SIG-M5 treated with dmso at 0.1 percent for 504 hours (cell line): ENCODE measurements at regions not wholly inside any gene's neighbourhood (a gene's known extent, or its start where the extent isn't known, plus 50 kb on each side); places are given as distances from the start of the nearest gene placed in this dataset.
A peak's percentile ranks its signal among the peaks of the same experiment; 100 is the strongest.
"Not testable (repeated sequence)": the region's sequence is repeated elsewhere in the genome, so short reads cannot be mapped to it uniquely, and the experiment has no call there.

ENCODE experiments used
- DNase-seq: peaks from one replicate; lab custom pipeline; 2025; ENCODE audit not compliant: unreplicated experiment; lab: John Stamatoyannopoulos, UW

DNA sequence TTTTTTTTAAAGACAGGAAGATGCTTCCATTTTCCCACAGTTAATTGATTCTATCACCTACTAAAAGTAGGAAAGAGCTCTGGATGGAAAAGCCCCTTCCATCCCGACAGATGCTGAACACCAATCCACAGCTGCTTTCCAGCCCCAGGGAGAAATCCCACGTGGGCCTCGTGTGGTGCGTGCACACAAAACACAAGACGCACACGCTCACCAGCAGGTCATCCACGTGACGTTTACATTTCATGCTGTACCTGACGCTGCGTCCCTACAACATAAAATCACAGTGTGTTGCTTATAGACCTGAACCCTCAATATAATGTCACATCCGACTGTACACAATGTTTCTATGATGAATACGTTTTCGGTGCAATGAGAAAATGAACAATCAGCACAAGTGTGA, 50.2 kb upstream of the DACT2 start:
- no peak for DNase-seq

DNA sequence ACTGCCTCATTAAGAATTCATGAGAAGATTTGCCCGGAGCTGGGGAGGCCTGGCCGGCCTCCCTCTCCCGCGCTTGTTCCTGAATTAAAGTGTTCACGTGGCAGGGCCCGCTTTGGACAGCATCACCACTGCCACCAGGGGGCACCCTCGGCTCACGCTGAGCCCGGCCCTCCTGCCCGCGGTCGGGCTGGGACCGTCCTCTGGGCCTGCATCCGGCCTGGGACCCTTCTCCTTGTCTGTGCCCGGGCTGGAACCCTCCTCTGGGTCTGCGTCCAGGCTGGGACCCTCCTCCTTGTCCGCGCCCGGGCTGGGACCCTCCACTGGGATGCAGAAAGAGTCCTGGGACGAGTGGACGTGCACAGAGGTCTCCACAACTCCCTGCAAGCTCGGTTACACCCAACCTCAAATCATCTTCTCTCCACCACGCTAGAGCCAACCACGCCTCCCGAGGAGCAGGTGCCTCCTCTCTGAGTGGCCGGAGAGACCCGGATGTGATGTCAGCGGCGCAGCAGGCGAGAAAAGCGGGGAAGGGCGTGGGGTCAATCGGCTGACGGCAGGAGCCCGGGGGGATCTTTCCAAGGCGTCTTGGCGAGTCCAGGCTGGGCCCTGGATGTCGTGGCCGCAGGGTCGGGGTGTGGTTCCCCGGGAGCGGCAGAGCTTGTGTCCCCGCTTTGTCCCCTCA, 50.9 kb upstream of the DACT2 start:
- peak; percentile 7 for DNase-seq

DNA sequence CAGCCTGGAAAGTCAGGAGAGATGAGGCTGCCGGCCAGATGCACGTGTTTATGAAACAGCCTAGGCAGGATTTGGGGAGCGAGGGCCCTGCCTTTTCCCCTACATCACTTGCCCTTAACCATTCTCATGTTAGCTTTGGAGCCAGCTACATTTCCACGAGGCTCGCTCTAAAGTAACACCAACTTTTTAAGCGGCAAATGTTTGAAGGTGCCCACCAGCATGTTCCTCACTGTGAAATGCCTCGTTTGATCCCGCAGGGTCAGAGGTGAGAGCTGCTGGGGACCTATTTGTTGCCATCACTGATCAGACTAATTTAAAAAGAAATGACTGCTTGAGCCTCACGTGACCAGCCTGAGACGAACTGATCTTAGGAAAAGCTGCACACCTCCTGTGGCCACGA, 51.6 kb upstream of the DACT2 start:
- no peak for DNase-seq

DNA sequence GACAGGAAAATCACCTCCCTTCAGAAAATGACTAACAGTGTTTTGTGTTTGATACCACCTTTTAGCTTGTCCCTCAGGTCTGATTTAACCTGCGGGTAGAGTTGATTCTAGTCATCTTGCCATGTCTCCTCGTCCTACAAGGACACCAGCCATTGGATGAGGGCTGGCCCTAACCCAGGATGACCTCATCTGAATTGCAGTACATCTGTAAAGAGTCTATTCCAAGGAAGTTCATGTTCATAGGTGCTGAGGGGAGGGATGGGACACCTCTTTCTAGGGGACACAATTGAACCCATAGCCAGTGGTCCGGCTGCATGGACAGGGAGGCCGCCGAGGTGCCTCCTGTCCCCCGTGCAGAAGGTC, 52.0 kb upstream of the DACT2 start:
- DNase-seq: no peak

DNA sequence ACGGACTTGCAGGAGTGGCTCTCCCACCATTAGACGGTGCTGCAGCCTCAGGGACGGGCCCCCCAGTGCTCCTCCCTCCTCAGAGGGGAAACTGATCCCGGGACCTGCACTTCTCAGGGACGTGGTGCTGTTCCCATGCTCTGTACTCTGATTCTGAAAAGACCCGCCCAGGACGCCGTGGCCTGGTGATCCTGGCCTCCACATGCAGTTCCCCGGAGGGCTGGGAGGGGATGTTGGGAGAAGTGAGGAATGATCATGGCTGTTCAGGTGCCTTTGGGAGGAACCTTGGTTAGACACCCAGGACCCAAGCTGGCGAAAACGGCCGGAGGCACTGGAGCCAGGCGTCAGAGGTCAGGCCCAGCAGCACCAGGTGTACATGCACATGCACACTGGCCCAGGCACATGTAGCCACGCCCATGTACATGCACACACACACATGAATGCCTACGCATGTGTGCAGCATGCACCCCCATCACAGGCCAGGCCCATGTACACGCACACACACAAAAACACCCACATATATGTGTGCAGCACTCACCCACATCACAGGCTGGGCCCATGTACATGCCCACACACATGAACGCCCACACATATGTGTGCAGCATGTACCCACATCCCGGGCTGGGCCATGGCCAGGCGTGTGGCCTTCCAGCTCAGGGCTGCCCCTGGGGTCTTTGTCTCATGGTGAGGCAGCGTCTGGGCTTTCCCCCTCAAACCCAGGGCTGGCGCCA, 52.6 kb upstream of the DACT2 start:
- DNase-seq: no peak

DNA sequence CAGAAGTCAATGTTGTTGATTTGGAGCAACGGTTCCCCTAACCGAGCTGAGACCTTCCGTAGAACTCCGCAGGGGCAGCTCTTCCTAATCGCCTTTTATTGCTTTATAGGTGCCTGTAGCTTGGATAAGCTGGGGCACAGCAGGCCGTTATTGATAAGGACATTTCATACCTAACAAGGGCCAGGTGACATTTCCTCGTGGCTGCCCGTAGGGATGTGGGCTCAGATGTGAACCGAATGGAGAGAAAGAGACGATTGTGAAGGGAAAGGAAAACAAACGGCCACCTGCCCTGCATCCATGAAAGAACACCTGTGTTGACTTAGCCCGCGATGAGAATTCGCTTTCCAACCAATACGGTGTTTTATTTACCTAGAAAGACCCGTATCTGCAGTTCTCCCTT, 53.3 kb upstream of the DACT2 start:
- DNase-seq: no peak

DNA sequence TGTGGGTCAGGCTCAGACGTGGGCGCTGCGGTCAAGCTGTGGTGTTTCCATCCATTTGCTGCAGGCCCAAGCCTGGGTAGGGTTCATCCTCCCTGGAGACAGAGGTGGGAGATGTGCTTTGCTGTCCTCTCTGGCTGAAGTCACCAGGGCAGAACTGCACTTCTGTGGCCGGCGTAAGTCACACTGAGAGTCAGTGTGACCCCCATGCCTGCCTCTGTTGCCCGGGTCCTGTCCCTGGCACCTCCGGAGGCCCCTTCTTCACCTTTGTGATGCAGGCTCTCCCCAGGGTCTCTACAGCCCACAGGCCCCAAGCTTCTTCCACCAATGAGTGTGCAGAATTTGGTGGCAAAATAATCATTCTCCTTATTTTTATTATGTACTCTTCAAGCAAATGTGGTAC, 53.8 kb upstream of the DACT2 start:
- DNase-seq: no peak

DNA sequence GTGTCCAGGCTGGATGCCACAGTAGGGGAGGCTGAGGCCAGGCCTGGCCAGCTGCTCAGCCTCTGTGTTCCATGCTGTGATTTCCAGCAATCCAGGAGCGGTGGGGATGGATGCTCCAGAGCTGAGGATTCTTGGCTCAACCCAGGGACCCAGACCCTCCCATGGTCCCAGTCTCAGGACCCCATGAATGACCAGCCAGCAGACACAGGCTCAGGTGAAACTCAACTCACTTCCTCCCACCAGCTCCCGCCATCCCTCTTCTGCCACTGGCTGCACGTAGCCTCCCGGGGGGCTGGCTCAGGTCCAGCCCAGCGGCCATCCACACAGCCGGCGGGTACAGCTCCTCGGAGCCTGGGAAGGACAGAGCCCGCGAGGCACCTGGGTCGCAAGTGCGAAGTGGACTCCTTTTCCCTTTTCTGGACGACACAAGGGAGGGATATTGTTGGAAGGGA, 54.5 kb upstream of the DACT2 start:
- no peak for DNase-seq

DNA sequence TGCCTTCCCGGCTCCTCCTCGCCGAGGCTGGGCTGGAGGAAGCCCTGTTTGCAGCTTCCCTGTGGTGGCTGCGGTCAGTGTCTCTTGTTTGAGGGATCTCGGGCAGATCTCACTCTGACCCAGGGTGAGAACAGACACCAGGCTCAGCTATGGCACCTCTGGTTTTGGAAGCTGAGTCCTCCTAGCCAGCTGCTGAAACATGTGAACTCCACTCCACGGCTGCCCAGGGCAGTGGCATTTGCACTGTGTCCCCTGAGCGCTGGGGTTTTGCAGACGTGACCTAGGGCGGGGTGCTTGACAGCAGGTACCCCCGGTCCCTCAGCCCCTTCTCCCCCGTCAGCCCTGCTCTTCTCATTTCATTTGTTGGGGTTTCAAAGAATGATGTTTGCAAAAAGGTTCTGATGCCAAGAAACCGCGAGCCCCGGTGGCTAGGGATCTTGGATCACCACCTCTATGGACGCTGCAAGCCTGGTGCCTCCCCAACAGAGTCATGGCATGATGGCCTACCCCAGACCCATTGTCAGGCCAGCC, 55.0 kb upstream of the DACT2 start:
- no peak for DNase-seq

DNA sequence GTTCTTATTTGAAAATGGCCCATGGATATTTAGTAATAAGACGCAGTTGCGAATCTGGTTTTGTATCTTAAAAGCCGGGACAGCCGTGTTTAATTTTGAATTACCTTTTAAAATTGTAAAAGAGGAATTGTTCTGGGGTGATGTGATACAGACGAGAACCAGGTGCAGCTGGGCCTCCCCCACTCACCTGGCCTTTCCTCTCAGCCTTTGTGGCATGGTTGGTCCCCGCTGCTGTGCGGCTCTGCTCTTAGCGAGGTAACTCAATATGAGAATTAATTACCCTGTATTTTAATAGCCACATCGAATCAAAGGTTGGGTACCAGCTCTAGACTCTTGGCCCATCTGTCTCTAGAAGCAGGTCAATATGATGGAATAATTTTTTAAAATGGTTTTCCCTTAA, 56.5 kb upstream of the DACT2 start:
- no peak for DNase-seq

DNA sequence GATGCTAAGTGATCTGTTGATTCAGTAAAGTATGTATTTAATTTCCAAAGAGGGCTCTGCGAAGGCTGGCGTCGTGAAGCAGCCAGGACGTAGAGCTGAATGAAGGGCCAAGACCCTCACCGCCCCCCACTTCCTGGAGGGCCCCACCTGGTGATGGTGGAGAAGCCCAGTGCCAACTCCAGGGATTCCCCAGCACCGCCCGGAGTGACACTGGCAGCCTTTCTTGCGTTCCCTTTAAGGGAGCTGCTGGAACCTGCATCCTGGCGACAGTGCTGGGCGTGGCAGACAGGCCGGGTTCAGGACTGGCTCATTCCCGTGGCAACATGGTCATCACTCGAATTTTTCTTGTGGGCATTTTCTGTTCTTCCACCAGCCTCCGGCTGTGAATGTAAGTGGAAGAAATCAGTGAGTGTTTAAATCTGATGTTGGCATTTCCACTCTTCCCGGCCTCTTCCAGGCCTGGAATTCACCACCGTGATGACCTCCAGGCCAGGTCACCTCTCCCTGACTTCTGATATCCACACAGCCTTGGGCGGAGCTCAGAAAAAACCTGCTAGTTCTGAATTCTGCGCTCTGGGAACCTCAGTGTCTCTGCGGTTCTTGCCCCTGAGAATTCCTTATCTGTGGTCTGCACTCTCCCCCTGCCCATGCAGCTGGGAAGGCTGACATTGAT, 57.4 kb upstream of the DACT2 start:
- no peak for DNase-seq

DNA sequence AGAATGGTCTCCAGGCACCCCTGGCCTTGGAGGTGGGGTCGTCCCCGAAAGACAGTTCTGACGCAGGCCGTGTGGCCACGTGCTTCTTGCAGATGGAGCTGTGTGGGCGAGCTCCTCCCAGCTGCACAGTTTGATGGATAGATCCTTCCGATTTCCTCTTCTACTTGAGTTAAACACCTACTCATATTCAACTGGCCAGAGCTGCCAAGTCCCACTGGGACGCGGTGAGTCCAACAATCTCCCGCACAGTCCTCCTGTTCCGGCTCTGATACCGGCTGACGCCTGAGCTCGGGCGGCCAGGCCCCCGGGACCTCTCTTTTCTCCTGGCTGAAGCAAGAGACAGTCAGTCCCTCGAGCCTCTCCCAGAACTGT, 57.9 kb upstream of the DACT2 start:
- no peak for DNase-seq

DNA sequence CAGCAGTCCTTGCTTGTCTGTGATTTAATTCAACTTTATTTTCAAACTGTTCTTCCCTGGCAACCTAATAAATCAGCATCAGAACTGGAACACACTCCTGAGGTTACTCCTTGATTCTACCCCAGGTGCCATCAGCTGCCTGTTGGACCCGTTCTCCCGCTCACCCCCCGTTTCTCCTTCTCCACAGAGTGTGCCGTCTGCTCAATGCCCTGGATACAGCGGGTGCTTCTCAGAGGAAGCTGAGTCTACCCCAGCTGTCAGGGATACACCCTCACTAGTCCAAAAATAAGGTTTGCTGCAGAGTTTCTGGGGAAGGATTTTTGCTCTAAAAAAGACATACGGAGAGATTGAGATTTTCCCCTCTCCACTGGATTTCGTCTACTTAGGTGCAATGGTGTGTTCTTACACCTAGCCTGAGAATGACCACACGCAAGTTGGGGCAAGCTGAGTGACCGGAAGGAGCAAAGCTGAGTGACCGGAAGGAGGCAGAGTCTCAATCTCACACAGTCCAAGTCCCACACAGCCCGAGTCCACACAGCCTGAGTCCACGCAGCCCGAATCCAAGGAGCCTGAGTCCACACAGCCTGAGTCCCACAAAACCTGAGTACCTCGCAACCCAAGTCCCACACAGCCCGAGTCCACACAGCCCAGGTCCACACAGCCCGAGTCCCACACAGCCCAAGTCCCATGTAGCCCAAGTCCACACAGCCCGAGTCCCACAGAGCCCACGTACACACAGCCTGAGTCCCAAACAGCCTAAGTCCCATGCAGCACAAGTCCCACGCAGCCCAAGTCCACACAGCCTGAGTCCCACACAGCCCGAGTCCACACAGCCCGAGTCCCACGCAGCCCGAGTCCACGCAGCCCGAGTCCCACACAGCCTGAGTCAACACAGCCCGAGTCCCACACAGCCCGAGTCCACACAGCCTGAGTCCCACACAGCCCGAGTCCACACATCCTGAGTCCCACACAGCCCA, 58.6 kb upstream of the DACT2 start:
- no peak for DNase-seq

DNA sequence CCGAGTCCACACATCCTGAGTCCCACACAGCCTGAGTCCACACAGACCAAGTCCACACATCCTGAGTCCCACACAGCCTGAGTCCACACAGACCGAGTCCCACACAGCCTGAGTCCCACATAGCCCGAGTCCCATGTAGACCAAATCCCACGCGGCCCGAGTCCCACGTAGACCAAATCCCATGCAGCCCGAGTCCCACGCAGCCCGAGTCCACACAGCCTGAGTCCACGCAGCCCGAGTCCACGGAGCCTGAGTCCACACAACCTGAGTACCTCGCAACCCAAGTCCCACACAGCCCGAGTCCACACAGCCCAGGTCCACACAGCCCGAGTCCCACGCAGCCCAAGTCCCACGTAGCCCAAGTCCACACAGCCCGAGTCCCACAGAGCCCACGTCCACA, 60.0 kb upstream of the DACT2 start:
- DNase-seq: not testable (repeated sequence)

DNA sequence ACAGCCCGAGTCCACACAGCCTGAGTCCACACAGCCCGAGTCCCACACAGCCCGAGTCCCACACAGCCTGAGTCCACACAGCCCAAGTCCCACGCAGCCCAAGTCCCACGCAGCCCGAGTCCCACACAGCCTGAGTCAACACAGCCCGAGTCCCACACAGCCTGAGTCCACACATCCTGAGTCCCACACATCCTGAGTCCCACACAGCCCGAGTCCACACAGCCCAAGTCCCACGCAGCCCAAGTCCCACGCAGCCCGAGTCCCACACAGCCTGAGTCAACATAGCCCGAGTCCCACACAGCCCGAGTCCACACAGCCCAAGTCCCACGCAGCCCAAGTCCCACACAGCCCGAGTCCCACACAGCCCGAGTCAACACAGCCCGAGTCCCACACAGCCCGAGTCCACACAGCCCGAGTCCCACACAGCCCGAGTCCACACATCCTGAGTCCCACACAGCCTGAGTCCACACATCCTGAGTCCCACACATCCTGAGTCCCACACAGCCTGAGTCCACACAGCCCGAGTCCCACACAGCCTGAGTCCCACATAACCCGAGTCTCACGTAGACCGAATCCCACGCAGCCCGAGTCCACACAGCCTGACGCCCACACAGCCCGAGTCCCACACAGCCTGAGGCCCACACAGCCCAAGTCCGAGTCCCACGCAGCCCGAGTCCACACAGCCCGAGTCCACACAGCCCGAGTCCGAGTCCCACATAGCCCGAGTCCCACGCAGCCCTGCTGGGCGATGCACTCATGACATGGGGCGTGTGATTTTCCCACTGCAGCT, 60.6 kb upstream of the SMOC2 start:
- not testable (repeated sequence) for DNase-seq

DNA sequence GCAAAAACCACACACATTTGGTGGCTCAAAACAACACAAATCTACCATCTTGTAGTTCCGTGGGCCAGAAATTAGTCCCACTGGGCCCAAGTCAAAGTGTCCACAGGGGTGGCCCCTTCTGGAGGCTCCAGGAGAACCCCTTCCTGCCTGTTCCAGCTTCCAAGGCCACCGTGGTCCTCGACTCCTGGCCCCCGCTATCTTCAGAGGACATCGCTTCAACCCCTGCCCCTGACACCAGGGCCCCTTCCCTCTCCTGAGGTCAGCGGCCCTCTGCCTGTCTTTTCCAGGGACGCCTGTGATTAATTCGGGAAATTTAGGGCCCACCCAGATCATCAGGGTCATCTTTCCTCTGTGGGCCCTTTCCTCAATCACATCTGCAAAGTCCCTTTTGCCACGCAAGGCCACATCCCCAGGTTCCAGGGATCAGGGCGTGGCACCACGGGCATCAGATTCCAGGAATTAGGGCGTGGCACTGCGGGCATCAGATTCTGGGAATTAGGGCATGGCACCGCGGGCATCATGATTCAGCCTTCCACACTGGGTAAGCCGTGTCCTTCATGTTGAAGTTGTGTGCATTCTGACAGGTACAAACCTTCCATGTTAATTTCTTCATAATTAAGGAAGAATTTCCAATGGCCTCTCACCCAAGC, 59.9 kb upstream of the SMOC2 start:
- no peak for DNase-seq

DNA sequence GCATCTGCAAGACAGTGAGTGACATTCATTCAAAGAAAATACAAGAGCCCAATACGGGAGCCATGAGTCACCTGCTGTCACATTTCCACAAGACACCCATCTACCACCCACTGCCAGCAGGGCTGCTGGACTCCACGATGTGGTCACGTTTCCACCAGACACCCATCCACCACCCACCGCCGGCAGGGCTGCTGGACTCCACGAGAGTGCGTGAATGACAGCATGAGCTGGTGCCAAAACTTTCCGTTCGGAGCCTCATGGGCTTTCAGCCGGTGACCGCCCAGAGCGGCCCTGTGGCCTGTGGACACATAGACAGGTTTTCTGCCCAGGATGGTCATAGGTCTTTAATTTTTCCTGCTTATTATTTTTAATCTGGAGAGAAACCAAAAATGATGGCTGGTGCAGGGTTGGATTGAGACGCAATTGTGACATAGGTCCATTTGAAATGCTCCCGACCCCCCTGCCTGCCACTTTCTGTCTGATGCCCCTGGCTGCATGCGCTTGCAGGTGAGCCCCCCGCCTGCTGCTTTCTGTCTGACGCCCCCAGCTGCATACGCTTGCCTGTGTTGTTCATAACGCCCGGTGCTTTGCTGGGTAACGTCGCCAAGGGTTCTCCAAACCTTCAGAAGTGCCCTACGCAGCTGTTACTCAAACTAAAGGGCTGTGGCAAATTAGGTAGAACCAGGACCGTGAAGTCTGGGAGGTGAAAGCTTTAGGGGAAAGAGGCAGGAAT, 59.1 kb upstream of the SMOC2 start:
- no peak for DNase-seq

DNA sequence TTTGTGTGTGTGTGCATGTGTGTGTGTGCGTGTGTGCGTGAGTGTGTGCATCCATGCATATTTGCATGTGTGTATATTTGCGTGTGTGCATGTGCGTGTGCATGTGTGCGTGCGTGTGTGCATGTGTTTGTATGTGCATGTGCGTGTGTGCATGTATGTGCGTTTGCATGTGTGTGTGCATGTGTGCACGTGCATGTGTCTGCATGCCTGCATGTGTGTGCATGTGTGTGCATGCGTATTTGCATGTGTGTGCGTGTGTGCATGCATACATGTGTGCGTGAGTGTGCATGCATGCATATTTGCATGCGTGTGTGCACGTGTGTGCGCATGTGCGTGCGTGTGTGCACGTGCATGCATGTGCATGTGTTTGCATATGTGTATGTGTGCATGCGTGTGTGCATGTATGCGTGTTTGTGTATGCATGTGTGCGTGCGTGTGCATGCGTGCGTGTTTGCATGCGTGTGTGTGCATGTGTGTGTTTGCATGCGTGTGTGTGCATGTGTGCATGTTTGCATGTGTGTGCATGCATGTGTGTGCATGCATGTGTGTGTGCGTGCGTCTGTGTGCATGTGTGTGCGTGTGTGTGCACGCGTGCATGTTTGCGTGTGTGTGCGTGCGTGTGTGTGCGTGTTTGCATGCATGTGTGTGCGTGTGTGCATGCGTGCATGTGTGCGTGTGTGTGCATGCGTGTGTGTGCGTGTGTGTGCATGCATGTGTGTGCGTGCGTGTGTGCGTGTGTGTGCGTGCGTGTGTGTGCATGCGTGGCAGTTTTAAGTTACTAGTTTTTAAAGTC, 57.7 kb upstream of the SMOC2 start:
- DNase-seq: no peak
